MM.1S (cell line): ENCODE measurements at regions not wholly inside any gene's neighbourhood (a gene's known extent, or its start where the extent isn't known, plus 50 kb on each side); places are given as distances from the start of the nearest gene placed in this dataset.

ENCODE experiments used
- DNase-seq: peaks from one replicate; pipeline ENCODE4 v3.0.0-alpha.2; 2015
- H2AFZ ChIP-seq: fragments of 300-600 bp; sonication (generic); 2 replicates; pipeline ENCODE4 v1.6.0; 2016; ENCODE audit warnings: antibody characterized with exemption, low read length
- H3F3A ChIP-seq: fragments of 300-600 bp; sonication (generic); 2 replicates; pipeline ENCODE4 v1.6.1; 2016; ENCODE audit warnings: mild to moderate bottlenecking, antibody characterized with exemption, low read length, moderate library complexity, mixed read lengths; ENCODE audit not compliant: insufficient read depth
- H3K27ac ChIP-seq: fragments of 300-600 bp; sonication (generic); 2 replicates; pipeline ENCODE4 v1.5.1; 2016; ENCODE audit warnings: mild to moderate bottlenecking, low read length
- H3K27me3 ChIP-seq: fragments of 300-600 bp; sonication (generic); replicated peaks from 2 replicates; pipeline ENCODE4 v1.6.0; 2016; ENCODE audit warnings: low read length; ENCODE audit not compliant: insufficient read depth
- H3K36me3 ChIP-seq: fragments of 300-600 bp; sonication (generic); replicated peaks from 2 replicates; pipeline ENCODE4 v1.6.1; 2016; ENCODE audit warnings: mild to moderate bottlenecking, low read length, mixed read lengths; ENCODE audit not compliant: insufficient read depth
- H3K4me1 ChIP-seq: fragments of 300-600 bp; sonication (generic); 2 replicates; pipeline ENCODE4 v1.6.1; 2016; ENCODE audit warnings: low read length, mixed read lengths
- H3K4me2 ChIP-seq: fragments of 300-600 bp; sonication (generic); 2 replicates; pipeline ENCODE4 v1.6.0; 2016; ENCODE audit warnings: low read depth, low read length
- H3K4me3 ChIP-seq: fragments of 300-600 bp; sonication (generic); 2 replicates; pipeline ENCODE4 v1.5.1; 2016; ENCODE audit warnings: low read length, mixed read lengths
- H3K79me2 ChIP-seq: fragments of 300-600 bp; sonication (generic); 2 replicates; pipeline ENCODE4 v1.6.1; 2016; ENCODE audit warnings: mixed run types, low read length, mixed read lengths
- H3K9ac ChIP-seq: fragments of 300-600 bp; sonication (generic); 2 replicates; pipeline ENCODE4 v1.6.1; 2016; ENCODE audit warnings: low read length, mixed read lengths
- H3K9me2 ChIP-seq: fragments of 300-600 bp; sonication (generic); replicated peaks from 2 replicates; pipeline ENCODE4 v1.6.1; 2016; ENCODE audit warnings: mild to moderate bottlenecking, low read length, mixed read lengths; ENCODE audit not compliant: insufficient read depth
- H3K9me3 ChIP-seq: fragments of 300-600 bp; sonication (generic); replicated peaks from 2 replicates; pipeline ENCODE4 v1.6.1; 2016; ENCODE audit warnings: mild to moderate bottlenecking, low read length, mixed read lengths; ENCODE audit not compliant: insufficient read depth
- H4K20me1 ChIP-seq: fragments of 300-600 bp; sonication (generic); 2 replicates; pipeline ENCODE4 v1.6.1; 2016; ENCODE audit warnings: mild to moderate bottlenecking, low read length, moderate library complexity, mixed read lengths; ENCODE audit not compliant: insufficient read depth
- EZH2 ChIP-seq: fragments of 300-600 bp; sonication (generic); optimal IDR thresholded peaks from 2 replicates; pipeline ENCODE3; 2017; ENCODE audit warnings: low read depth, mild to moderate bottlenecking, antibody characterized with exemption, low read length, mixed read lengths
- EZH2phosphoT487 ChIP-seq: fragments of 300-600 bp; sonication (generic); IDR thresholded peaks from 2 replicates; pipeline ENCODE4 v1.6.1; 2018; ENCODE audit warnings: antibody characterized with exemption, low read length
- TF ChIP-seq, protein P1 (sequence below): fragments of 300-600 bp; sonication (generic); IDR thresholded peaks from 2 replicates; pipeline ENCODE4 v1.5.1; 2016; ENCODE audit warnings: antibody characterized with exemption, low read length, mixed read lengths

DNA sequence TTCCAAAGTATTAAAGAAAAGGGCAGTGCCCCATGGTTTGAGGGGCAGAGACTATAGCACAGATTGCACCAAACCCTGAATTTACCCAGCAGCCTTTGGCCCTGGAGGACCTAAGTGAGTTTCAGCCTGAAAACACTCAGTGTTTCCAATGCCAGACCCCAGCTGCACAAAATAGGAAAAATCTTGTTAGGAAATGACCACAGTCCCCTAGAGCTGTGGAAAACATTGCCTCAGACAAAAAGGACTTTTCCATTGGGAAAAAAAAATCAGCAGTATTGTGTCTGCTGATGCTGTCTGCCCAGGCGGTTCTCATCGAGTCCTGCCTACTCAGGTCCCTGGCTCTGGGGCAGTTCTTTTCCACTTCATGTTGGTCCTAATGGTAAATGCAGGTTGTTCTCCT lies 121.7 kb upstream of the DLG1 start:
- Histone ChIP-seq H3K9me2 (no peaks in the 10 kb centered on the region), H3K4me1 (no peaks in the 10 kb centered on the region), H3F3A (no peaks in the 10 kb centered on the region), H3K9me3 (no peaks in the 10 kb centered on the region), H3K4me2 (no peak overlapping the region), H3K4me3 (no peak overlapping the region), H3K79me2 (no peaks in the 10 kb centered on the region), H3K9ac (no peak overlapping the region), H3K27me3 (0 out of 2 replicates have a peak, but pooled peaks cover 3% of the 10 kb centered on the region), H3K27ac (no peak overlapping the region), H4K20me1 (no peaks in the 10 kb centered on the region), H2AFZ (no peak overlapping the region), H3K36me3 (no peaks in the 10 kb centered on the region)
- TF ChIP-seq, protein P1, sequence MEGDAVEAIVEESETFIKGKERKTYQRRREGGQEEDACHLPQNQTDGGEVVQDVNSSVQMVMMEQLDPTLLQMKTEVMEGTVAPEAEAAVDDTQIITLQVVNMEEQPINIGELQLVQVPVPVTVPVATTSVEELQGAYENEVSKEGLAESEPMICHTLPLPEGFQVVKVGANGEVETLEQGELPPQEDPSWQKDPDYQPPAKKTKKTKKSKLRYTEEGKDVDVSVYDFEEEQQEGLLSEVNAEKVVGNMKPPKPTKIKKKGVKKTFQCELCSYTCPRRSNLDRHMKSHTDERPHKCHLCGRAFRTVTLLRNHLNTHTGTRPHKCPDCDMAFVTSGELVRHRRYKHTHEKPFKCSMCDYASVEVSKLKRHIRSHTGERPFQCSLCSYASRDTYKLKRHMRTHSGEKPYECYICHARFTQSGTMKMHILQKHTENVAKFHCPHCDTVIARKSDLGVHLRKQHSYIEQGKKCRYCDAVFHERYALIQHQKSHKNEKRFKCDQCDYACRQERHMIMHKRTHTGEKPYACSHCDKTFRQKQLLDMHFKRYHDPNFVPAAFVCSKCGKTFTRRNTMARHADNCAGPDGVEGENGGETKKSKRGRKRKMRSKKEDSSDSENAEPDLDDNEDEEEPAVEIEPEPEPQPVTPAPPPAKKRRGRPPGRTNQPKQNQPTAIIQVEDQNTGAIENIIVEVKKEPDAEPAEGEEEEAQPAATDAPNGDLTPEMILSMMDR: no peak
- TF ChIP-seq EZH2phosphoT487 (no peak), EZH2 (no peak)
- DNase-seq: no peak

DNA sequence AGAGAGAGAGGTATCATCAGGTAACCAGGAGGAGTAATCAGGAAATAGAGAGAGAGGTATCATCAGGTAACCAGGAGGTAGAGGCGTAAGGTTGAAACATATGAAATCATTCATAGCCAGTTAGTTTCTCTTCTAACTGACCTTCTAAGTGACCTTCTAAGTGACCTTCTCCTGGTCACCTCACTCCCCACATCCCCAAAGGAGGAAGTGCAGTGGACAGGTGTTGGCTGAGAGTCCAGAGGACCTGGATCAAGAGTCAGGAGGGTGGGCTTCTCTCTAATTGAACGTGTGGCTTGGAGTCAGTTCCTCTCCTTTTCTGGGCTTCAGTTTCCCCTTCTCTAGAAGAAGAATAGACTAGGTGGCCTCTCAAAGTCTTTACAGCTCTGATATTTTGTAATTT lies 121.3 kb upstream of the DLG1 start:
- Histone ChIP-seq H3K36me3 (no peaks in the 10 kb centered on the region), H3F3A (no peaks in the 10 kb centered on the region), H3K4me3 (no peak overlapping the region)

DNA sequence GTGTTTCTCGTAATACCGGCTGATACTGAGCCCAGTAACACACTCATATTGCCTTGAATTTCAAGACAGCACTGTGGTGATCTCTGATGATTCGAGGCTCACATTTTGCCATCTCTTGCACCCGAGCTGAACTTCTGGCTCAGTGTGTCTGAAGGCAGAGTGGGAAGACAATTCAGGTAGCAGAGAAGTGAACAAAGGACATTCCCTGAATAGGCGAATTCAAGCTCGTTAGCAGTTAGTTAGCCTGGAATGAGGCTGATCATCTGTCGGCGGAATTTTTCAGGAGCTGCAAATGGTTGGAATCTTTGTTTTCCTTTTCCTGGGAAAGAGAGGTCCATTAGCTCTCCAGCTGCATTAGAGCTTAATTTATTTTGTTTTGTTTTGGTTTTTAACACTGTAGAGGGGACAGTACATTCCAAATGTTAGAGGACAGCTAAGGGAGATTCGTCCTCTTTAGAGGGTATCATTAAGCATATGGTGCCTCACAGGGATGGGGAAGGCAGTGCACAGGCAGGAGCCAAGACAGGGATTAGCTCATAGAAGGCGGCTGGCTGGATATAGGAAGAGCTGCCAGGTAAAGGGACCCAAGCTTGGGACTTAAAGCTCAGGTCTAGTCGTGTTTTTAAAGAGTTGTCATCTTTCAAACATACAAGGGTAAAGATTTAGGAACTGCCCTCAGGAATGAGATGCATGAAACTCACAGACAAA lies 119.7 kb upstream of the DLG1 start:
- no peak overlapping the region for H3K27ac ChIP-seq
- no peaks in the 10 kb centered on the region for H4K20me1 ChIP-seq
- no peak overlapping the region for H3K4me2 ChIP-seq
- no peaks in the 10 kb centered on the region for H3K4me1 ChIP-seq
- H3K4me3 ChIP-seq: no peak overlapping the region
- no peaks in the 10 kb centered on the region for H3K79me2 ChIP-seq
- no peak overlapping the region for H3K9ac ChIP-seq
- DNase-seq: no peak
- no peaks in the 10 kb centered on the region for H3K27me3 ChIP-seq
- H3K9me3 ChIP-seq: no peaks in the 10 kb centered on the region
- H3K36me3 ChIP-seq: no peaks in the 10 kb centered on the region
- H2AFZ ChIP-seq: no peak overlapping the region
- no peaks in the 10 kb centered on the region for H3F3A ChIP-seq
- no peaks in the 10 kb centered on the region for H3K9me2 ChIP-seq
- TF ChIP-seq, protein P1: no peak
- TF ChIP-seq EZH2phosphoT487 (no peak), EZH2 (no peak)

More for the DNA sequence above, 121.3 kb upstream of the DLG1 start:
- TF ChIP-seq EZH2 (no peak), EZH2phosphoT487 (no peak)
- TF ChIP-seq, protein P1: no peak
- no peaks in the 10 kb centered on the region for H3K27me3 ChIP-seq
- H3K79me2 ChIP-seq: no peaks in the 10 kb centered on the region
- no peaks in the 10 kb centered on the region for H4K20me1 ChIP-seq
- H3K27ac ChIP-seq: no peak overlapping the region
- H3K4me1 ChIP-seq: no peaks in the 10 kb centered on the region
- no peak overlapping the region for H3K9ac ChIP-seq
- H3K9me2 ChIP-seq: no peaks in the 10 kb centered on the region
- H3K4me2 ChIP-seq: no peak overlapping the region
- H2AFZ ChIP-seq: no peak overlapping the region
- DNase-seq: no peak
- no peaks in the 10 kb centered on the region for H3K9me3 ChIP-seq
